Adrenal gland (tissue), 5 donors: ENCODE measurements at regions not wholly inside any gene's neighbourhood (a gene's known extent, or its start where the extent isn't known, plus 50 kb on each side); places are given as distances from the start of the nearest gene placed in this dataset.

Experiments used
- CTCF ChIP-seq, 6 experiments: fragments of 450-650 bp in 4 of 6; fragments of 200-600 bp in 2 of 6; sonication (generic) in 1 of 6; IDR thresholded peaks; 1 replicate in 5 of 6; 2 replicates in 1 of 6; pipeline versions ENCODE4 v1.5.1 to v1.8.0; 2016 to 2021; ENCODE audit warnings: antibody characterized with exemption in 6 of 6, mild to moderate bottlenecking in 2 of 6, moderate library complexity in 1 of 6
- POLR2A ChIP-seq, 2 donors: fragments of 450-650 bp; IDR thresholded peaks; one replicate each; pipeline ENCODE4 v1.6.1; 2017; ENCODE audit warnings: antibody characterized with exemption in 2 of 2, mild to moderate bottlenecking in 2 of 2, moderate library complexity in 1 of 2
- donor health status: DM: no; HTN: no; CAD: no.

- TF ChIP-seq CTCF (IDR thresholded peaks at IDR 0.05) (no peak), POLR2A (IDR thresholded peaks at IDR 0.05) (no peak)
These were observed 410.6 kb upstream of the FIGN start for GRCh38 chr2:164146441-164146840.
